Body of pancreas (tissue), 4 donors: ENCODE measurements at regions not wholly inside any gene's neighbourhood (a gene's known extent, or its start where the extent isn't known, plus 50 kb on each side); places are given as distances from the start of the nearest gene placed in this dataset.

ENCODE experiments used
- ATAC-seq: fragments of 150-250 bp; one replicate; pipeline ENCODE4 v1.9.1; 2016
- DNase-seq, 4 donors: peaks; one replicate each; pipeline ENCODE4 v3.0.0-alpha.2; 2019
- H3K27ac ChIP-seq, 4 donors: fragments of 200-600 bp; sonication (generic); 1 replicate in 3 of 4; 2 replicates in 1 of 4; pipeline versions ENCODE4 v1.5.1 to v1.6.1; 2016 to 2019; ENCODE audit warnings: mild to moderate bottlenecking in 1 of 4, mixed read lengths in 1 of 4, moderate library complexity in 1 of 4
- H3K27me3 ChIP-seq, 2 donors: fragments of 200-600 bp; sonication (generic); one replicate each; pipeline ENCODE4 v1.6.0; 2016; ENCODE audit warnings: mild to moderate bottlenecking in 1 of 2
- H3K36me3 ChIP-seq, 2 donors: fragments of 200-600 bp; sonication (generic); replicated peaks in 1 of 2; 2 replicates each; pipeline ENCODE4 v1.5.1; 2016; ENCODE audit warnings: low read depth in 2 of 2; ENCODE audit not compliant: insufficient read depth in 1 of 2
- H3K4me1 ChIP-seq: fragments of 200-600 bp; sonication (generic); one replicate; pipeline ENCODE4 v1.6.0; 2016
- H3K4me3 ChIP-seq, 2 donors: fragments of 200-600 bp; sonication (generic); 1 replicate in 1 of 2; 2 replicates in 1 of 2; pipeline ENCODE4 v1.5.1; 2016 to 2019
- H3K9me3 ChIP-seq, 3 donors: fragments of 200-600 bp; sonication (generic); 1 replicate in 2 of 3; 2 replicates in 1 of 3; pipeline ENCODE4 v1.5.1; 2016
- CTCF ChIP-seq, 7 experiments: fragments of 450-650 bp in 4 of 7; fragments of 200-600 bp in 3 of 7; sonication (generic) in 3 of 7; IDR thresholded peaks; one replicate each; pipeline ENCODE4 v1.5.1; 2016 to 2019; ENCODE audit warnings: antibody characterized with exemption in 7 of 7
- POLR2A ChIP-seq, 3 donors: fragments of 450-650 bp; IDR thresholded peaks; one replicate each; pipeline ENCODE4 v1.6.1; 2016; ENCODE audit warnings: antibody characterized with exemption in 3 of 3, mild to moderate bottlenecking in 2 of 3
- WGBS, 2 donors: methylation state at CpG; one replicate each; pipeline ENCODE4 v1.1.5; 2017; 5-methylcytosine and 5-hydroxymethylcytosine counted together
- intact Hi-C: fragments of 100-400 bp; cut with DNase I; formaldehyde crosslinking; loops from one replicate; pipeline ENCODE4 v1.15.1; 2023

DNA sequence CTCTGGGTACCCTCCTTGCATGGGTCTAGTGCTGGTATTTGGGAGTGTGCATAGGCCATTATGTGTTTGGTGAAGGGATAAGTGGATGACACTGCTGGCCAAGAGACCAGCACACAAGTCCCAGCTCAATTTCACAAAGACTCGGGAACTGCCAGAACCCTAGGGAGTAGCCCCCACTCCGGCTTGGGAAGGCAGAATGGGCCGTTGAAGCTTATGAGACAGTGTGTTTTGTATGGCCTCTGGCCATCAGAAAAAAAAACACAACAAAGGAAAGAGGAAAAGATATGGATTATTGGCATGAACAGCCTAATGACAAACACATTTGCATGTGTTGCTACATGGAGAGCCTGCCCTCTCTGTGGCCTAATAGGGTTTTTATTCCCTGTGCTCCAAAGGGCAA is 144.2 kb downstream of the TTC32 start:
- ATAC-seq (no peak), DNase-seq (no peak)
- Histone ChIP-seq H3K9me3 (no peaks in the 10 kb centered on the region), H3K4me3 (no peak overlapping the region), H3K4me1 (peaks cover 10% of the 10 kb centered on the region), H3K27ac (no peak overlapping the region), H3K27me3 (no peaks in the 10 kb centered on the region), H3K36me3 (no peaks in the 10 kb centered on the region)
- intact Hi-C loops = no loop called here
- TF ChIP-seq CTCF (IDR thresholded peaks at IDR 0.05) (no peak), POLR2A (IDR thresholded peaks at IDR 0.05) (no peak)
- WGBS, 2 donors = 74 to 80% methylated on average over 3 of the region's 3 CpGs

GRCh38 chr2:19754907-19755306 is 146.9 kb downstream of the TTC32 start:
- no peaks in the 10 kb centered on the region for H3K27me3 ChIP-seq
- intact Hi-C loops = no loop called here
- WGBS, 2 donors = 54% methylated on average over 10 of the region's 10 CpGs
- ATAC-seq (no peak), DNase-seq (peak in 2 of 4 donors; percentile 22 to 30)
- H3K9me3 ChIP-seq = no peaks in the 10 kb centered on the region
- H3K4me3 ChIP-seq = no peak overlapping the region
- no peaks in the 10 kb centered on the region for H3K36me3 ChIP-seq
- H3K4me1 ChIP-seq = peaks cover 5% of the 10 kb centered on the region
- TF ChIP-seq POLR2A (IDR thresholded peaks at IDR 0.05) (no peak), CTCF (IDR thresholded peaks at IDR 0.05) (no peak)
- no peak overlapping the region for H3K27ac ChIP-seq

DNA sequence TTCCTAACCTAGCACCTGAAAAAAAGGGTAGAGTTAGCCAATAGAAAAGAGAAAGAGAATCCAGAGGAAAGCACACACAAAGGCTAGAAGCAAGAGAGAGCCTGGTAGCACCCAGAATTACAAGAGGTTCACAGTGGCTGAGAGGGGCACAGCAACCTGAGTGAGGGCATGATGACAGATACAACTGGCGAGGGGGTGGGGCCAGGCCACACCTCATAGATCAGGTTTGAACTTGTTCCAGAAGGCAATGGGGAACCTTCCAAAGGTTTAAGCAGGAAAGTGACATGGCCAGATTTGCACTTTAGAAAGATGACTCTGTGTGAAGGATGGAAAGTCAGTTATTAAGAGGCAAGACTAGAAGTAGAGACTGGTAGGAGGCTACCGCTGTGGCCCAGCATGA is 148.0 kb downstream of the TTC32 start:
- Histone ChIP-seq H3K27ac (no peak overlapping the region), H3K4me1 (peaks cover 5% of the 10 kb centered on the region), H3K27me3 (no peaks in the 10 kb centered on the region), H3K4me3 (no peak overlapping the region), H3K9me3 (no peaks in the 10 kb centered on the region), H3K36me3 (no peaks in the 10 kb centered on the region)
- intact Hi-C loops = no loop called here
- WGBS, 2 donors = 90 to 100% methylated on average over 2 of the region's 2 CpGs
- no peak for DNase-seq
- TF ChIP-seq CTCF (IDR thresholded peaks at IDR 0.05) (no peak), POLR2A (IDR thresholded peaks at IDR 0.05) (no peak)
- no peak for ATAC-seq

DNA sequence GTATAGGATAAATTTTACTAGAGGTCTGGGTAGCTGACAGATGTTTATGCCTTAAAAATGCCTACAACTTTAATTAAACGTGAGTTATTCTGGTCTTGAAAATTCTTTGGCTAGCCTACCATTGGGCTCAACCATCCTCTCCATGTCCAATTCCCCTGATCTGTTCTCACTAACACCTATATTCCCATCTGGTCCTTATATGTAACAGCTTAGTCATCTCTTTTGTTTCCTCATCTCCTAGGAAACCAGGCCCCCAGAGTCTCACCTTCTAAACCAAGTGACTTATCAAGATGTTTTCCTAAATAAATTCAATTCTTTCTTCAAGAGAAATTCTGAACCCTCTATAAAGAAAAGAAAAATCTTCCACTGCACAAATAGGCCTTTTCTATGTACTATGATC is 148.5 kb downstream of the TTC32 start:
- 81 to 89% methylated on average over 1 of the region's 1 CpG for WGBS, 2 donors
- no peak overlapping the region for H3K4me3 ChIP-seq
- TF ChIP-seq POLR2A (IDR thresholded peaks at IDR 0.05) (no peak), CTCF (IDR thresholded peaks at IDR 0.05) (no peak)
- H3K27me3 ChIP-seq = no peaks in the 10 kb centered on the region
- DNase-seq (no peak), ATAC-seq (no peak)
- H3K9me3 ChIP-seq = no peaks in the 10 kb centered on the region
- no peak overlapping the region for H3K27ac ChIP-seq
- intact Hi-C loops = no loop called here
- peaks cover 5% of the 10 kb centered on the region for H3K4me1 ChIP-seq
- H3K36me3 ChIP-seq = no peaks in the 10 kb centered on the region

DNA sequence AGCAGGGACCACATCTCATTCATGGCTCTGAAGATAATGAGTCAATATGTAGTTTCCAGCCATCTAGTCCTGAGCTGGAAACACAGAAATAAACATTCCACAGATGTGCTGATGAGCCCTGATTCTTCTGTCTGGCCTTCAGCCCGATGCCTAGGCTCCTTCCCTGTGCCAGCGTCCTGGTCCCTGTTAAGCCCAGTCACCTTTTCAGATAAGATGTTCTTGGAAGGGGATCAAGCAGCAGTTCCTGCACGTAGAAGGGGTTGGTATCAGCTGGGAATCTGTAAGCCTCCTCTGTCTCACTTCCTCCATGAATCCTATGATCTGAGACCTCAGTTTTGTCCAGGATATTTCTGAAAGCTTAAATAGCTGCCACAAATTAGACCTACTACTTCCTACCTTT is 149.3 kb downstream of the TTC32 start:
- peak; percentile 62 for ATAC-seq
- WGBS, 2 donors = 18 to 28% methylated on average over 3 of the region's 3 CpGs
- H3K27ac ChIP-seq = no peak overlapping the region

More for the DNA sequence above, 149.3 kb downstream of the TTC32 start:
- no peak for TF ChIP-seq CTCF (IDR thresholded peaks at IDR 0.05)
- DNase-seq = peak in 1 of 4 donors; percentile 30
- H3K4me1 ChIP-seq = peaks cover 5% of the 10 kb centered on the region
- no peak overlapping the region for H3K4me3 ChIP-seq
- intact Hi-C loops = no loop called here
- no peaks in the 10 kb centered on the region for H3K9me3 ChIP-seq
- no peaks in the 10 kb centered on the region for H3K27me3 ChIP-seq
- H3K36me3 ChIP-seq = no peaks in the 10 kb centered on the region
